Loucy (cell line): ENCODE measurements at regions not wholly inside any gene's neighbourhood (a gene's known extent, or its start where the extent isn't known, plus 50 kb on each side); places are given as distances from the start of the nearest gene placed in this dataset.

Experiments
- EZH2phosphoT487 ChIP-seq: fragments of 200-600 bp; IDR thresholded peaks from 2 replicates; pipeline ENCODE4 v1.6.1; 2018; ENCODE audit warnings: antibody characterized with exemption, mild to moderate bottlenecking, moderate library complexity, borderline replicate concordance
- TF ChIP-seq, protein P1 (sequence below): fragments of 200-600 bp; sonication (generic); conservative IDR thresholded peaks from 2 replicates; pipeline ENCODE4 v1.5.1; 2014; ENCODE audit warnings: mild to moderate bottlenecking, antibody characterized with exemption, low read length

GRCh38 chr15:39167164-39168058 is 413.5 kb upstream of the THBS1 start:
- TF ChIP-seq, protein P1, sequence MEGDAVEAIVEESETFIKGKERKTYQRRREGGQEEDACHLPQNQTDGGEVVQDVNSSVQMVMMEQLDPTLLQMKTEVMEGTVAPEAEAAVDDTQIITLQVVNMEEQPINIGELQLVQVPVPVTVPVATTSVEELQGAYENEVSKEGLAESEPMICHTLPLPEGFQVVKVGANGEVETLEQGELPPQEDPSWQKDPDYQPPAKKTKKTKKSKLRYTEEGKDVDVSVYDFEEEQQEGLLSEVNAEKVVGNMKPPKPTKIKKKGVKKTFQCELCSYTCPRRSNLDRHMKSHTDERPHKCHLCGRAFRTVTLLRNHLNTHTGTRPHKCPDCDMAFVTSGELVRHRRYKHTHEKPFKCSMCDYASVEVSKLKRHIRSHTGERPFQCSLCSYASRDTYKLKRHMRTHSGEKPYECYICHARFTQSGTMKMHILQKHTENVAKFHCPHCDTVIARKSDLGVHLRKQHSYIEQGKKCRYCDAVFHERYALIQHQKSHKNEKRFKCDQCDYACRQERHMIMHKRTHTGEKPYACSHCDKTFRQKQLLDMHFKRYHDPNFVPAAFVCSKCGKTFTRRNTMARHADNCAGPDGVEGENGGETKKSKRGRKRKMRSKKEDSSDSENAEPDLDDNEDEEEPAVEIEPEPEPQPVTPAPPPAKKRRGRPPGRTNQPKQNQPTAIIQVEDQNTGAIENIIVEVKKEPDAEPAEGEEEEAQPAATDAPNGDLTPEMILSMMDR: no peak
- no peak for TF ChIP-seq EZH2phosphoT487
